ENCODE measurements at regions not wholly inside any gene's neighbourhood (a gene's known extent, or its start where the extent isn't known, plus 50 kb on each side); places are given as distances from the start of the nearest gene placed in this dataset.
"Not testable (repeated sequence)": the region's sequence is repeated elsewhere in the genome, so short reads cannot be mapped to it uniquely, and the experiment has no call there.

DNA sequence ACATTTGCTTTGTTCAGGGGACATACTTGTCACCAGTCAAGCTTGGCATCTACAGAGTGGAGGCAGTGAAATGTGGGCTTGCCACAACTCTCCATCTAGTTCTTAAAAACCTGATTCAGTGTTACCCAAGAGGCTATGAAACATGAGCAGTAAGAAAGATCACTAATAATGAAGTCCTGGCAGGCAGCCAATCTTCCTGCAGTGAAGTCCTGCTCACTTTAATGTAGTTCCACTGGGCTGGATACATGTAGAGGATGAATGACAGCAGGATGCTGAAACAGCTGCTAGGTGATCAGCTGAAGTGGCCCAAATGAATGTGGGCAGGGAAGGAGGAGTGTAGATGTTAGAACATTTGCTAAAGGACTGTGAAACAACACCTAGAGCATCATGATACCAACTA, 1213.1 kb downstream of the OLFM4 start:
- Histone ChIP-seq H3K9me3 (no peaks in the 10 kb centered on the region), H3K4me3 (no peak overlapping the region), H3K27me3 (no peaks in the 10 kb centered on the region), H3K4me1 (no peaks in the 10 kb centered on the region), H3K27ac (no peak overlapping the region), H3K36me3 (no peaks in the 10 kb centered on the region)
- DNase-seq, result no peak
- no peak for TF ChIP-seq POLR2A (IDR thresholded peaks at IDR 0.05)
- TF ChIP-seq, protein P1, sequence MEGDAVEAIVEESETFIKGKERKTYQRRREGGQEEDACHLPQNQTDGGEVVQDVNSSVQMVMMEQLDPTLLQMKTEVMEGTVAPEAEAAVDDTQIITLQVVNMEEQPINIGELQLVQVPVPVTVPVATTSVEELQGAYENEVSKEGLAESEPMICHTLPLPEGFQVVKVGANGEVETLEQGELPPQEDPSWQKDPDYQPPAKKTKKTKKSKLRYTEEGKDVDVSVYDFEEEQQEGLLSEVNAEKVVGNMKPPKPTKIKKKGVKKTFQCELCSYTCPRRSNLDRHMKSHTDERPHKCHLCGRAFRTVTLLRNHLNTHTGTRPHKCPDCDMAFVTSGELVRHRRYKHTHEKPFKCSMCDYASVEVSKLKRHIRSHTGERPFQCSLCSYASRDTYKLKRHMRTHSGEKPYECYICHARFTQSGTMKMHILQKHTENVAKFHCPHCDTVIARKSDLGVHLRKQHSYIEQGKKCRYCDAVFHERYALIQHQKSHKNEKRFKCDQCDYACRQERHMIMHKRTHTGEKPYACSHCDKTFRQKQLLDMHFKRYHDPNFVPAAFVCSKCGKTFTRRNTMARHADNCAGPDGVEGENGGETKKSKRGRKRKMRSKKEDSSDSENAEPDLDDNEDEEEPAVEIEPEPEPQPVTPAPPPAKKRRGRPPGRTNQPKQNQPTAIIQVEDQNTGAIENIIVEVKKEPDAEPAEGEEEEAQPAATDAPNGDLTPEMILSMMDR (IDR thresholded peaks at IDR 0.05), result no peak

DNA sequence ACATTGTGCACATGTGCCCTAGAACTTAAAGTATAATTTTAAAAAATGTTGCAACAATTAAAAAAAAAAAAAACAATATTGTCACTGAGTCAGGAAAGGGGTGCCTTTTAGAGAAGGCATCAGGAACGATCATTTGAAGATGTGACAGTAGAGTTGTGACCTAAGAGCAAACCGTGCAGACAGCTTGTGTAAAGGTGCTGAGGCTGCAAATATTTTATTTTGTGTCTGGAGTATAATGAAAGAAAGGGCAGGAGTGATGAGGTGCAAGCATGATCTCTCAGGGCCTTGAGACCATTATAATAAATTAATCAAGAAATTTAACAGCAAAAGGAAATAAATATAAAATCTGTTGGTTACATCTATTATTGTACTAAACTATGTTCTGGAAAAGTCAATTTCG, 1219.7 kb downstream of the OLFM4 start:
- no peak for TF ChIP-seq POLR2A (IDR thresholded peaks at IDR 0.05)
- H3K36me3 ChIP-seq, result no peaks in the 10 kb centered on the region
- no peaks in the 10 kb centered on the region for H3K4me1 ChIP-seq
- no peaks in the 10 kb centered on the region for H3K27me3 ChIP-seq
- DNase-seq, result no peak
- H3K9me3 ChIP-seq, result no peaks in the 10 kb centered on the region
- no peak overlapping the region for H3K27ac ChIP-seq
- H3K4me3 ChIP-seq, result no peak overlapping the region

- Histone ChIP-seq H3K9me3 (no peaks in the 10 kb centered on the region), H3K4me1 (no peaks in the 10 kb centered on the region), H3K36me3 (no peaks in the 10 kb centered on the region), H3K27me3 (no peaks in the 10 kb centered on the region), H3K27ac (no peak overlapping the region), H3K4me3 (no peak overlapping the region)
- no peak for DNase-seq
- TF ChIP-seq, protein P1 (IDR thresholded peaks at IDR 0.05), result no peak
- no peak for TF ChIP-seq POLR2A (IDR thresholded peaks at IDR 0.05)
Observed at GRCh38 chr13:54261856-54262255, 1233.2 kb downstream of the OLFM4 start.

DNA sequence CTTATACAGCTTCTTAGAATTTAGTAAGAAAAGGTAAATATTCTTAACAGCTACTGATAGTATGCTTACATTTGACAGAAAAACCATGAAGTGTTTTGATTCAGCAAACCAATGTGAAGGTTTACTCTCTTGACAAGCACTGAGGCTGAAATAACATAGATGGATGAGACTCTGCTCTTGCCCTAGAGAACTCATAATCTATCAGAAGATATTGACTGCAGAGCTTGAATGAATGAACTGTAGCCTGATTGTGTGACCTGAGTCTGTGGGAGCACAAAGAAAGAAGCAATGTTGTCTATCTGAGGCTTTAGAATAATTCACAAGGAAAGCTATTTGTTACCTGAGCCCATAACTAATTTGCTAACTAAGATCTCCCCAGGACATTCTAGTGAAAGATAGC, 1235.3 kb downstream of the OLFM4 start:
- no peak for DNase-seq
- Histone ChIP-seq H3K4me3 (no peak overlapping the region), H3K27ac (no peak overlapping the region), H3K4me1 (no peaks in the 10 kb centered on the region), H3K27me3 (no peaks in the 10 kb centered on the region), H3K36me3 (no peaks in the 10 kb centered on the region), H3K9me3 (no peaks in the 10 kb centered on the region)
- TF ChIP-seq POLR2A (IDR thresholded peaks at IDR 0.05), result no peak
- TF ChIP-seq, protein P1 (IDR thresholded peaks at IDR 0.05), result no peak

DNA sequence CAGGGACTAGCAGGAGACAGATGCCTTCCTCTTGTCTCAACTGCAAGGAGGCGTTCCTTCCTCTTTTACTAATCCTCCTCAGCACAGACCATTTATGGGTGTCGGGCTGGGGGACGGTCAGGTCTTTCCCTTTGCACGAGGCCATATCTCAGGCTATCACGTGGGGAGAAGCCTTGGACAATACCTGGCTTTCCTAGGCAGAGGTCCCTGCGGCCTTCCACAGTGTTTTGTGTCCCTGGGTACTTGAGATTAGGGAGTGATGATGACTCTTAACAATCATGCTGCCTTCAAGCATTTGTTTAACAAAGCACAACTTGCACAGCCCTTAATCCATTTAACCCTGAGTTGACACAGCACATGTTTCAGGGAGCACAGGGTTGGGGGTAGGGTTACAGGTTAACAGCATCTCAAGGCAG, 1238.6 kb downstream of the OLFM4 start:
- not testable (repeated sequence) for H3K27ac ChIP-seq, H3K4me1 ChIP-seq, DNase-seq, H3K4me3 ChIP-seq, H3K36me3 ChIP-seq, H3K9me3 ChIP-seq, H3K27me3 ChIP-seq

GRCh38 chr13:54268013-54268695, 1239.5 kb downstream of the OLFM4 start:
- not testable (repeated sequence) for H3K4me1 ChIP-seq, H3K36me3 ChIP-seq, H3K27me3 ChIP-seq, H3K27ac ChIP-seq, H3K9me3 ChIP-seq, DNase-seq, H3K4me3 ChIP-seq

GRCh38 chr13:54287062-54287764, 1258.6 kb downstream of the OLFM4 start:
- H3K9me3 ChIP-seq, result peaks cover 0 to 4% (median 0%) of the 10 kb centered on the region in 4 donors
- DNase-seq, result no peak
- H3K27ac ChIP-seq, result no peak overlapping the region
- no peaks in the 10 kb centered on the region for H3K4me1 ChIP-seq
- TF ChIP-seq, protein P1 (IDR thresholded peaks at IDR 0.05), result no peak
- no peak for TF ChIP-seq POLR2A (IDR thresholded peaks at IDR 0.05)
- no peak overlapping the region for H3K4me3 ChIP-seq
- H3K27me3 ChIP-seq, result no peaks in the 10 kb centered on the region
- no peaks in the 10 kb centered on the region for H3K36me3 ChIP-seq

Data from Peyer's patch (tissue), 4 donors.